Aorta (tissue), 5 donors: ENCODE measurements at regions not wholly inside any gene's neighbourhood (a gene's known extent, or its start where the extent isn't known, plus 50 kb on each side); places are given as distances from the start of the nearest gene placed in this dataset.
"Not testable (repeated sequence)": the region's sequence is repeated elsewhere in the genome, so short reads cannot be mapped to it uniquely, and the experiment has no call there.

ENCODE experiments used
- ATAC-seq: fragments of 200-7000 bp; cut with Tn5 transposase; one replicate; pipeline ENCODE4 v1.9.1; 2022; ENCODE audit warnings: moderate library complexity; ENCODE audit not compliant: low FRiP score
- DNase-seq, 2 donors: peaks; one replicate each; pipeline ENCODE4 v3.0.0-alpha.2; 2020
- H3K27ac ChIP-seq, 2 donors: one replicate each; pipeline ENCODE4 v1.5.1; 2013; ENCODE audit warnings: low read length in 2 of 2, mild to moderate bottlenecking in 2 of 2, moderate library complexity in 2 of 2, control low read depth in 1 of 2, inconsistent platforms in 1 of 2, low read depth in 1 of 2
- H3K27me3 ChIP-seq, 2 donors: one replicate each; pipeline ENCODE4 v1.6.1; 2013; ENCODE audit warnings: control low read depth in 1 of 2, low read length in 1 of 2, mild to moderate bottlenecking in 1 of 2, moderate library complexity in 1 of 2; ENCODE audit not compliant: insufficient read depth in 2 of 2, control insufficient read depth in 1 of 2
- H3K36me3 ChIP-seq, 2 donors: one replicate each; pipeline ENCODE4 v1.6.1; 2013; ENCODE audit warnings: control low read depth in 1 of 2, low read length in 1 of 2, mild to moderate bottlenecking in 1 of 2; ENCODE audit not compliant: insufficient read depth in 2 of 2, control insufficient read depth in 1 of 2
- H3K4me1 ChIP-seq, 2 donors: one replicate each; pipeline ENCODE4 v1.6.1; 2013; ENCODE audit warnings: low read length in 2 of 2, control low read depth in 1 of 2, mild to moderate bottlenecking in 1 of 2, moderate library complexity in 1 of 2; ENCODE audit not compliant: insufficient read depth in 2 of 2, control insufficient read depth in 1 of 2
- H3K4me3 ChIP-seq, 2 donors: one replicate each; pipeline ENCODE4 v1.5.1; 2013; ENCODE audit warnings: low read length in 2 of 2, control low read depth in 1 of 2, mild to moderate bottlenecking in 1 of 2
- H3K9me3 ChIP-seq: one replicate; pipeline ENCODE4 v1.6.1; 2013; ENCODE audit warnings: mild to moderate bottlenecking, low read length; ENCODE audit not compliant: control insufficient read depth
- WGBS, 2 donors: extraction: QIAGEN DNeasy Blood & Tissue Kit; methylation state at CpG; one replicate each; pipeline ENCODE4 v1.1.7; 2013; 5-methylcytosine and 5-hydroxymethylcytosine counted together
- intact Hi-C, 2 donors: fragments of 100-400 bp; cut with DNase I; formaldehyde crosslinking; loops; one replicate each; pipeline versions ENCODE4 v1.14.2 to v1.15.0; 2022
- donor health status: healthy with polysubstance abuse.
- donor health status: Bipolar disorder and iron deficiency.
- donor health status: DM: no; HTN: no; CAD: no.
- donor health status: DM: no; HTN: no; CAD: no.
- donor health status: DM: yes; HTN: yes; CAD: no.

DNA sequence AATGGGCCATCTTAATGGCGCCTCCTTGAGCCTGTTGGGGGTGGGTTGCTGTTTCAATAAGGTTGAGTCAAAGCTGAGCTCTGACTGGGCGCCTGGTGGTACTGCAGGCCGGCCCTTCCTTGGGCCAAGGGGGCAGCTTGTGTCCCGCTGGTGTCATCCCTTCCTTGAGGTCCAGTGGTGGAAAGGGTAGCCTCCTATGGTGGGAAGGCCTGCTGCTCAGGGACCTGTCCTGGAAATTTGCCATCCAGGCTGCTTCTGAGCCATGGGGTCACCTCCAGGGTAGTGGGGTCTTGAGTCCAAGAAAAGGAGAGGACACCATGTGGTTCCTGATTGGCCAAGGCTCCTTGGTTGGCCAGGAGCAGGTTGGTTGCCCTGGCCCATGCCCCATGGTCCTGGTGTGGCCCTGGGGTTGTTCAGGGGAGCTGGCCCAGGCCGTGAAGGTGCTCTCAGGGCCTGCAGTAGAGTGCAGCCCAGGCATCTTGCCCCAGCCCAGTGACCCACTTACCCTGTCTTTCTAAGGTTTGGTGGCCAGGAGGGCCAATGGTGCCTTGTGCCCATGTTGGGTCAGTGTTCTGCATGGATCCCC lies 188.7 kb downstream of the UBE3A start:
- Histone ChIP-seq H3K4me1 (no peaks in the 10 kb centered on the region), H3K36me3 (no peaks in the 10 kb centered on the region), H3K27ac (no peak overlapping the region), H3K27me3 (no peaks in the 10 kb centered on the region), H3K4me3 (no peak overlapping the region), H3K9me3 (peaks cover 8% of the 10 kb centered on the region)
- 70 to 74% methylated on average over 5 of the region's 5 CpGs for WGBS, 2 donors
- ATAC-seq (no peak), DNase-seq (peak in 1 of 2 donors; percentile 29)
- intact Hi-C loops, result no loop called here

DNA sequence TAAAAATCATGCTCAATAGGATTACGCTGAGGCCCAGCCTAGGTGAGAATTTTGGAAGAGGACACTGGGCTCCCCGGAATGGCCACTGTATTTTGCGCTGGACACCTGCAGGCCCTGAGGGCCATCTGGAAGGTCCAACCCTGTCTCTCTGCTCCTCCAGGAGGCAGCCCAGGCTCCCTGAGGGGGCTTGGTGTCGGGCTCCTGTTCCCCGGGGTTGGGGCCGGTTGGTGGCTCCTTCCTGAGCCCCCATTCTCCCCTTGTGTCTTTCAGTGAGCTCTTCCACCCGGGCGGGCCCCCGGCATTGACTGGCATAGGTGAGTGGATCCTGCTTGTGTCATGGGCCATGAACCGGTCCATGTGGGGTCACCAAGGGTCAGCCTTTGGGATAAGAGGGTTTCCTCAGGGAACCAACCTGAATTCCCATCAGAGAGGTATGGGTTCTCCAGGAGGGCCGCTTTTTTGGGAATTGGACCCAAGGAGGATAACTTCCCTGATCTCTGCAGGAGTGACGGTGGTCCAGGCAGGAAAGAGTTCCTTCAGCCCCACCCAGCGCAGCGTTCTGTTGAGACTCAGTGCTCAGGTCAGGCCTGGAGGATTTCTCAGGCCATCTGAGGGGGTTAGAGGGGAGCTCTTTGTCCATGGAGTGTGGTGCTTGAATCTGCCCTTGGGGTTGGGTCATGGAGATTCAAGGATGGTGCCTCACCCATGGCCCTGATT lies 187.8 kb downstream of the UBE3A start:
- Histone ChIP-seq H3K4me3 (no peak overlapping the region), H3K4me1 (no peaks in the 10 kb centered on the region), H3K27me3 (no peaks in the 10 kb centered on the region), H3K9me3 (peaks cover 9% of the 10 kb centered on the region), H3K27ac (no peak overlapping the region), H3K36me3 (no peaks in the 10 kb centered on the region)
- WGBS, 2 donors, result 89 to 91% methylated on average over 14 of the region's 14 CpGs
- intact Hi-C loops, result no loop called here
- DNase-seq (peak; percentile 30 to 69), ATAC-seq (no peak)

GRCh38 chr15:25251700-25252390 lies 187.0 kb downstream of the UBE3A start:
- Histone ChIP-seq H3K4me3 (no peak overlapping the region), H3K36me3 (no peaks in the 10 kb centered on the region), H3K27me3 (no peaks in the 10 kb centered on the region), H3K4me1 (no peaks in the 10 kb centered on the region), H3K9me3 (peaks cover 6% of the 10 kb centered on the region), H3K27ac (no peak overlapping the region)
- WGBS, 2 donors, result 85% methylated on average over 17 of the region's 17 CpGs
- intact Hi-C loops, result no loop called here
- ATAC-seq (no peak), DNase-seq (peak; percentile 28 to 63)

DNA sequence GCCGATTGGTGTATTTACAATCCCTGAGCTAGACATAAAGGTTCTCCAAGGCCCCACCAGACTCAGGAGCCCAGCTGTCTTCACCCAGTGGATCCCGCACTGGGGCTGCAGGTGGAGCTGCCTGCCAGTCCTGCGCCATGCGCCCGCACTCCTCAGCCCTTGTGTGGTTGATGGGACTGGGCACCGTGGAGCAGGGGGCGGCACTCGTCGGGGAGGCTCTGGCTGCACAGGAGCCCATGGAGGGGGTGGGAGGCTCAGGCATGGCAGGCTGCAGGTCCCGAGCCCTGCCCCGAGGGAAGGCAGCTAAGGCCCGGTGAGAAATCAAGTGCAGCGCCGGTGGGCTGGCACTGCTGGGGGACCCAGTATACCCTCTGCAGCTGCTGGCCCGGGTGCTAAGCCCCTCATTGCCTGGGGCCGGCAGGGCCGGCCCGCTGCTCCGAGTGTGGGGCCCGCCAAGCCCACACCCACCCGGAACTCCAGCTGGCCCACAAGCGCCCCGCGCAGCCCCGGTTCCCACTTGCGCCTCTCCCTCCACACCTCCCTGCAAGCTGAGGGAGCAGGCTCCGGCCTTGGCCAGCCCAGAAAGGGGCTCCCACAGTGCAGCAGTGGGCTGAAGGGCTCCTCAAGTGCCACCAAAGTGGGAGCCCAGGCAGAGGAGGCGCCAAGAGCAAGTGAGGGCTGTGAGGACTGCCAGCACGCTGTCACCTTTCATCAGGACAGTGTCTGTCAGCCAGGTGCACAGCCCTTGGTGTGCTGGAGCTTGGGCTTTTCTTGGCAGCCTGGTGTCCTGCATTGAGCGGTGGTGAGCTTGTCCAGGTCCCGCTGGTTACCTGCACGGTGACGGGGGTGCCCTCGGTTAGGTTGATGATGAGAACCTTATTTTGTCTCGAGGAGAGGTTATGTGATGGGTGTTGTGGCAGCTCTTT lies 185.5 kb downstream of the UBE3A start:
- ATAC-seq, H3K9me3 ChIP-seq, H3K4me3 ChIP-seq, H3K4me1 ChIP-seq, H3K27ac ChIP-seq, intact Hi-C loops, H3K36me3 ChIP-seq, H3K27me3 ChIP-seq: not testable (repeated sequence)
- DNase-seq, result peak in 1 of 2 donors; percentile 35
- WGBS, 2 donors, result 91 to 94% methylated on average over 27 to 35 of the region's 35 CpGs

DNA sequence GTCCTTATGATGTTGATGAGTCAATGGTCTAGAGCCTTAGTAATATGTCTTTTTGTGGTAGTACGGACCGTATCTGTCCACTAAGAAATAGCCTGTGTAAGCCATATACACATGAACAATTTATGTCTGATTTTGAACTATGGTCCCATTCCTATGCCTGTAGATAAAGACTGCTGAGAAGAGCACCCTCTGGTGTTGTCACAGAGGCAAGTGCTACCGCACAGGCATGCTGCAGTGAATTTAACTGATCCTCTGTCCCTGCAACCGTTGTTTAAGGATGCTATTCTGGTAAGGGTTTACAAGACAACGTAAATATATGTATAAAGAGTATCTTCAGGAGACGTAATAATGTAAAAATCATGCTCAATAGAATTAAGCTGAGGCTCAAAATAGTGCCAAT lies 170.7 kb downstream of the UBE3A start:
- Histone ChIP-seq H3K4me1 (no peaks in the 10 kb centered on the region), H3K9me3 (no peaks in the 10 kb centered on the region), H3K27ac (no peak overlapping the region), H3K36me3 (peaks cover 0 to 3% of the 10 kb centered on the region in 2 donors), H3K4me3 (no peak overlapping the region), H3K27me3 (no peaks in the 10 kb centered on the region)
- intact Hi-C loops, result no loop called here
- 39 to 42% methylated on average over 6 of the region's 6 CpGs for WGBS, 2 donors
- DNase-seq (no peak), ATAC-seq (no peak)
